DMS 273 (cell line): ENCODE measurements at regions not wholly inside any gene's neighbourhood (a gene's known extent, or its start where the extent isn't known, plus 50 kb on each side); places are given as distances from the start of the nearest gene placed in this dataset.
"Not testable (repeated sequence)": the region's sequence is repeated elsewhere in the genome, so short reads cannot be mapped to it uniquely, and the experiment has no call there.

ENCODE experiments used
- DNase-seq: peaks from one replicate; lab custom pipeline; 2025; ENCODE audit not compliant: unreplicated experiment; lab: John Stamatoyannopoulos, UW

DNA sequence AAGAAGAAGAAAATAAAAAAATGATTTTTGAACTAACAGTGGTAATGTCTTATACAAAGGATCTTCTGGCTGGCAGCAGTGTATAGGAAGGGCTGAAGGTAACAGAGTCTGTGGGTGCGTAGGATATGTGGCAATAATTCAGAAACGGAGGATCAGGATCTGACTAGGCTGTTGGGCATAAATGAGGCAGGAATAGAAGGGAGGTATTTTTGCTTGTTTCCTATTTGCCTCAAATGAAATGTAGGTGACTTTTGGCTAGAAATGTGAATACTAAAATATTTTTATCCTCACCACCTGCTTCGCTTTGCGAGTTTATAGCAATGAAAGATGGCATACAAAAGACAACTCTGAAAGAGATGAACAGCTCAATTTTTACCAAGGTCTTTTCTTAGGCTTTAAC, 1086.1 kb upstream of the CELF4 start:
- no peak for DNase-seq

GRCh38 chr18:38648179-38648578, 1082.6 kb upstream of the CELF4 start:
- DNase-seq, result no peak

DNA sequence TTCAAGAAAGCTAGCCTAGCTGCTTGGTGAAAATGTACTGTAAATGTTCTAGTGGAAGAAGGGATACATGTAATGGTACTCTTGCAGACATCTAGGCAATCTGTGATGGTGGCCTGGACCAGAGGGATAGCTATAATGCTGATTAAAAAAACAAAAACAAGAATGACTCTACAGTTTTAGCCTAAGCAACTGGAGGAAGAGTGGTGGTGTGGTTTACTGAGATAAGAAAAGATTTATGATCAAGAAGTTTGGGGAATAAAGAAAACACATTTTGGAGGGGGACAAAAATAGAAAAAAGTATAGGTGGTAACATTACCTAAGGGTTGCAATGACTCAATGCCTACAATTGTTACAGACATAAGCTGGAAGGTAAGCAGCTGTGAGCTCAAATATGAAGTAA, 1080.7 kb upstream of the CELF4 start:
- DNase-seq, result no peak

GRCh38 chr18:38644875-38645641, 1079.5 kb upstream of the CELF4 start:
- peak; percentile 8 for DNase-seq

DNA sequence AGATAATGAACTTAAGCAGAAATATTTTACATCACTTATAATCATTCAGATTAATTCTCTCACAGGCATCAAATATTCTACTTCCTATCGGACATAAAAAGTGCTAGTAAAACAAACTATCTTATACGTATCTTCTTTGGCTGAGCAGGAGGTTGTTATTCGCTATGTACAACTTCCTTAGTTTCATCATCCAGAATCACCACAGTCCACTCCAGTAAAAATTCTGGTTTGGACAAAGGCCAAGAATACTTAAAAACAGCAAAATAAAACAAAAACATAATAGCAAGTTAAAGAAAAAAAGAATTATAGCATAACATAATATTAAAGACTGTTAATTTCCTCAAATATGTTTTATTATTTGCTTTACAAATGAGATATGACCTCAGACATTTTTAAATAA, 1077.1 kb upstream of the CELF4 start:
- no peak for DNase-seq

GRCh38 chr18:38639700-38640099, 1074.1 kb upstream of the CELF4 start:
- not testable (repeated sequence) for DNase-seq

- DNase-seq, result no peak
Observed at GRCh38 chr18:38635709-38636430, 1070.3 kb upstream of the CELF4 start.

DNA sequence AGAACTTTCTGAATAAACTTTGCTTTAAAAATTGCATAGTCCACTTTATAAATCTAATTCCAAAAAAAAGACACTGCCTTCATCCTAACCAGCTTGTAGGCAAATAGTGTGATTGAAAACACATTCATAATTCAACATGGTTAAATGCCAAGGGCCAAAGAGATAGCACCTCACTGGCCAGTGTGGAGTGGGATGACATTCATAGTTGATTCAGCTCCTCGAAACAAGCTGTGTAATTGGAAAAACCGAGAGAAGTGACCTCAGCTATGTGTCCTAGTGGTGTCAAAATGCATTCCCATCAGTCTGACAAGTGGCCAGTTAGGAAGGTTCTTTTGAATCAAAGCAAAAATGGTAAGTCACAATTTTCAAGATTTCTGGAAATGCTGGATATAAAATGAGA, 1068.5 kb upstream of the CELF4 start:
- DNase-seq, result no peak

- DNase-seq, result no peak
Observed at GRCh38 chr18:38633333-38633732, 1067.7 kb upstream of the CELF4 start.

- no peak for DNase-seq
Observed at GRCh38 chr18:38619129-38619528, 1053.5 kb upstream of the CELF4 start.

DNA sequence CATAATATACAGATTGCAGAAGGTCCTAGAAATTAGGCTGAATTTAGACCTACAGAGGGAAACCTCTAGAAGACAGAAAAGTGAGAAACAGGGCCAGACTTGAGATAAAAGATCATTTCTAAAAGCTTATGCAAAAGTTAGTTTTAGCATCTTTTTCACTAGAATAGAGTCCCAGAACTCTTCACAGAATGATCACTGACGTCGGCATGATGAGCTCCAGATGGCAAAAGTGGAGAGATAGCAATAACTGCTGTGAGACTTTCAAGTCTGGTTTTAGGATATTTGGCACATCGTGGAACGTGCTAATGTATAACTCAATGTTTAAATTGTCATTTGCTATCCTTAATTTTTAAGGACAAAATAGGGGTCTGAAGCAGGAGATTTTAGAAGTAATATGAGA, 1050.7 kb upstream of the CELF4 start:
- DNase-seq, result no peak

GRCh38 chr18:38612904-38613303, 1047.3 kb upstream of the CELF4 start:
- no peak for DNase-seq

GRCh38 chr18:38611036-38611964, 1045.7 kb upstream of the CELF4 start:
- DNase-seq, result no peak

- no peak for DNase-seq
Observed at GRCh38 chr18:38606841-38607240, 1041.2 kb upstream of the CELF4 start.

DNA sequence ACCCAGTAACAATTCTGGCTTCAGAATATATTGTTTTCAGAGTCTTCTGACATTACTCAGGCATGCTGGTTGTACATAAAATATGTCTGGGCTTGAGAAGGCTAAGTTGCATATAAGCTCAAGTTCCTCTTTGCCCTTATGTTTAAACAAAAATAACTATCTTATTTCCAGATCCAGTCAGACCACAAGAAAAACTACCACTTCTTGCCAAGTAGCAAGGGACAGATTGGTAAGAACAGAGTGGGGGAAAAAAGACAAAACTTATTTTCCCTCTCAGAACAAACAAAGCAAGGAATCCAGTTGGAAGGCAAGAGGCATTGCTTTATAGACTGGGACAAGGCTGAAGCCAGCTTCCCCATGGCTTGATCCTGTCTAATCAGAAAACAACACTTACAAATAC, 1036.7 kb upstream of the CELF4 start:
- DNase-seq, result no peak

GRCh38 chr18:38587571-38587970, 1022.0 kb upstream of the CELF4 start:
- no peak for DNase-seq

DNA sequence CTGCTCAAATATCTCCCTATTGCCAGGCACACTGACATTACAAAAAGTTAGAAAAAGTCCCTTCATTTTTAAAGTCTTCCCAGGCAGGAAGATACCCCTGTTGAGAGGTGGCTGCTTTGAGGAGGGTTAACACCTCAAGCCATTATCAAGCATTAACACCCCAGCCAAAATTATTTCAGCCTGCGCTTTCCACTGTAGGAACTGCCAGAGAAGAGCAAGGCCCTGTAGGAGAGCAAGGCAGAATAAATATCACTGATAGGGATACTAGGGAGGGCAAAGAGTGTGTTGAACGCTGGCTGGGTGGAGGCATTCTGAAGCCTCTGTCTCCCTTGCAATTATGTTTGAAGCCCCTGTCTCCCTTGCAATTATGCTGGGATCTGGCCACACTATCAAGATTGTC, 1020.7 kb upstream of the CELF4 start:
- DNase-seq, result no peak

GRCh38 chr18:38579764-38580163, 1014.2 kb upstream of the CELF4 start:
- no peak for DNase-seq

DNA sequence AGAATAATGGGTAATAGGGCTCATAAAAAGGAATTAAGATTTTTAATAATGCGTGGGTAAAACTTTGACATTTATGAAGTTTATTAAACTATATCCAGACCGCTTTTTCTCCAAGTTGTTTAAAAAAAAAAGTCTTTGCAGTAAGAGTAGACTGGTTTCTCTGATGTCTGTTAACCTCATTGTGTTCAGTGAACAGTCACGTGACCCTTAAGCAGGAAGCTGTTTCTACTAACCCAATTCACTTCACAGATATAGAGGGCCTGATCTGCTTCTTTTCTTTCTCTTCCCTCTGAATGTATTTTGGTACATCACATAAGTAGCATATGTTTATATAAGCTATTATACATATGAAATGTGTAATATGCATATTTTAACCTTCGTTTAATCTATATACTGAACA, 1011.3 kb upstream of the CELF4 start:
- DNase-seq, result no peak

DNA sequence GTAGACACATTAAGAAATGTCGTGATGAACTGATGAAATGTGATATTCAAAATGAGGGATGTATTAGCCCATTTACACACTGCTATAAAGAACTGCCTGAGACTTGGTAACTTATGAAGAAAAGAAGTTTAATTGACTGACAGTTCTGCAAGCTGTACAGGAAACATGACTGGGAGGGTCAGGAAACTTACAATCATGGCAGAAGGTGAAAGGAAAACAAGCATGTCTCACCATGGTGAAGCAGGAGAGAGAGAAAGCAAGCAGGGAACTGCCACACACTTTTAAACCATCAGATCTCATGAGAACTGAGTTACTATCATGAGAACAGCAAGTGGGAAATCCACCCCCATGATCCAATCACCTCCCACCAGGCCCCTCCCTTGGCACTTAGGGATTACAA, 1010.8 kb upstream of the CELF4 start:
- DNase-seq, result no peak

DNA sequence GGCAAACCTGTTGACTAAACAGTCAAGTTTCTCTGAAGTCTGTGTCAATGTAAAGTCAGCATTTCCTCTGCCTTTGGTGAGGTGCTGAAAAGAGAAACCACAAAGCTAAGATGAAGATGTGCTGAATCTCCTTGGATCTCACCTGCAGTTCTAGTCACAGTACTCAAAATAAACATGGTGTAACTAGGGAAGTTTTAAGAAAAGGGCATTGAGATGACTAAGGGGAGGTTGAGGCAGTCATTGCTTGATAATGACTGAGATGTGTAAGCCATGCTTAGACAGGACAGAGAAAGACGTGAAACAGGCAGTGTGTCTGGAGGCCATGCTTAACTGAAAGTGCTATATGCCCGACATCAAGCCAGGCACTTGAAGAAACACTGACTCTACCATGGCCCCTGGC, 1010.0 kb upstream of the CELF4 start:
- no peak for DNase-seq

DNA sequence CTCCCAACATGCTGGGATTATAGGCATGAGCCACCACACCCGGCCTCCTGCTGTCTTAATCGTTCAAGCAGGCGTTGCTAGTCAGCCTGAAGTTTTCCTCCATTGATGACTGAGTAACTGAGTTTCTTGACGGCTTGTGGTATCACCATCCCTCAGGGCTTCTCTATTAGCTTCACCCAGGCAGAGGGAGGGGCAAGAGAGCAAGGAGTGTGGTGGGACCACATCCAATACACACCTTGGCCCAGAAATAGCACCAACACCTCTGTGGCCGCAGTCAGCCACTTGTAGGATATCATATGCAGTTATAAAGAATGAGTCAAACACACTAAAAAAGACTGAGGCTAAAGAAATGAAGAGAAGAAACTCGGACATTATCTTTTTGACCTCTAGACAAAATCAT, 1009.4 kb upstream of the CELF4 start:
- no peak for DNase-seq
